ENCODE measurements at regions not wholly inside any gene's neighbourhood (a gene's known extent, or its start where the extent isn't known, plus 50 kb on each side); places are given as distances from the start of the nearest gene placed in this dataset.

DNA sequence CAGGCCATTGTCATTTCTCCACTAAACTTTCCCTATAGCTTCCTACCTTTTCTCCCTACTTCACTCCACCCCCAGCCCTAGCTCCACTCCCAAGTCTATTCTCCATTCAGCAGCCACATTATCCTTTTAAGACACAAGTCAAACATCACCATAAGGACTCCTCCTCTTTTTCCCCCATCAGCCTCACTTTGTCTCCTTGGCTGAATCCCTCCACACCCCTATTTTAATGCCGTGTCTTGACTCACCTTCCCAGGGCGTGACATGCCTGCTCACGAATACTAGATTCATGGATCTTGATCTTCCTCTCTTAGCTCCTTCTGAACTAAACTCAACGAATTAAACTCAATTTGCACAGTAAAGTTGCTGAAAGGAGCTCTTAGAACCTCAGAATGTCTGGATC, 281.9 kb downstream of the PTTG2 start:
- Histone ChIP-seq H3K4me1 (replicated peaks in 1 of 2; ENCODE audit: control insufficient read depth in 2 of 2, insufficient read depth in 2 of 2, low read length in 2 of 2) (peaks cover 11 to 18% of the 10 kb centered on the region in 2 experiments), H3K79me2 (ENCODE audit: control insufficient read depth, insufficient read depth, low read length) (no peaks in the 10 kb centered on the region), H3K36me3 (ENCODE audit: control insufficient read depth, insufficient read depth, low read length) (no peaks in the 10 kb centered on the region; the same call in 2 of the 3 replicates), H4K20me1 (replicated peaks; ENCODE audit: control insufficient read depth, insufficient read depth, low read length) (no peaks in the 10 kb centered on the region), H2AFZ (ENCODE audit: low read depth, low read length) (peak overlapping the region; percentile 90), H3K4me2 (ENCODE audit: insufficient read depth, low read length) (no peak overlapping the region), H3K9me3 (replicated peaks; ENCODE audit: control insufficient read depth, insufficient read depth, low read depth, low read length) (0 out of 2 replicates have a peak, but pooled peaks cover 6% of the 10 kb centered on the region), H3K4me3 (no peak overlapping the region), H3K9ac (ENCODE audit: insufficient read depth in 1 of 2, low read depth in 2 of 2, low read length in 2 of 2) (no peak overlapping the region), H3K27ac (ENCODE audit: extremely low read depth, low read depth, low read length) (peak overlapping the region; percentile 88), H3K9me1 (ENCODE audit: control insufficient read depth, insufficient read depth, low read length) (no peaks in the 10 kb centered on the region), H3K27me3 (ENCODE audit: control insufficient read depth in 2 of 2, insufficient read depth in 2 of 2, low read length in 2 of 2) (no peaks in the 10 kb centered on the region)
- ChIA-PET POLR2A (interaction anchor here (0.6 to 2.5 kb wide), 6 partner anchors 9 to 749 kb away, joined by 3 to 11 read pairs (median 4); no protein-coding TSS in a partner anchor), CTCF (ENCODE audit: low intra/inter-chr PET ratio) (no interaction called here)
- FAIRE-seq (no peak), DNase-seq (ENCODE audit: extremely low read depth in 1 of 4, low spot score in 3 of 4) (peak in 1 of 4 experiments; percentile 8), ATAC-seq (no peak)
- intact Hi-C loops (cut with micrococcal nuclease), result loop anchor here (5.0 kb wide), 1 partner anchor 75 kb away; no protein-coding TSS in a partner anchor
- in situ Hi-C loops (cut with MboI), result no loop called here
- no TSS peak for BruUV-seq (replicated peaks)
- 66% methylated on average over 4 of the region's 4 CpGs for WGBS (ENCODE audit: insufficient coverage, low coverage, missing lambda C conversion rate)
- TF ChIP-seq CREB1 (IDR thresholded peaks at IDR 0.05) (no peak), CREB1 (CRISPR knock-in tag; IDR thresholded peaks at IDR 0.05) (no peak), ZNF583 (CRISPR knock-in tag; IDR thresholded peaks at IDR 0.05) (no peak), SRSF3 (IDR thresholded peaks at IDR 0.05; ENCODE audit: insufficient read depth, low read length) (no peak), MYNN (IDR thresholded peaks at IDR 0.05) (no peak), MYNN (CRISPR knock-in tag; IDR thresholded peaks at IDR 0.05) (no peak), TAF7 (tag; IDR thresholded peaks at IDR 0.05) (no peak), ELF2 (CRISPR knock-in tag; IDR thresholded peaks at IDR 0.05) (no peak), ZSCAN32 (CRISPR knock-in tag; IDR thresholded peaks at IDR 0.05) (no peak), CBX2 (IDR thresholded peaks at IDR 0.05; ENCODE audit: insufficient read depth, low read length, poor library complexity, severe bottlenecking) (no peak), ILK (tag; IDR thresholded peaks at IDR 0.05; ENCODE audit: borderline replicate concordance, low read depth) (no peak), SAFB (IDR thresholded peaks at IDR 0.05; ENCODE audit: borderline replicate concordance, low read depth, low read length) (no peak), FOXA3 (CRISPR knock-in tag; conservative IDR thresholded peaks at IDR 0.05 in 1 of 2, IDR thresholded peaks at IDR 0.05 in 1 of 2) (no peak), DPF2 (IDR thresholded peaks at IDR 0.05) (no peak), ETV6 (IDR thresholded peaks at IDR 0.05; ENCODE audit: borderline replicate concordance in 1 of 2, low read depth in 2 of 2, low read length in 1 of 2) (no peak), ETV6 (CRISPR knock-in tag; IDR thresholded peaks at IDR 0.05; ENCODE audit: borderline replicate concordance) (no peak)
- TF ChIP-seq, protein P1, sequence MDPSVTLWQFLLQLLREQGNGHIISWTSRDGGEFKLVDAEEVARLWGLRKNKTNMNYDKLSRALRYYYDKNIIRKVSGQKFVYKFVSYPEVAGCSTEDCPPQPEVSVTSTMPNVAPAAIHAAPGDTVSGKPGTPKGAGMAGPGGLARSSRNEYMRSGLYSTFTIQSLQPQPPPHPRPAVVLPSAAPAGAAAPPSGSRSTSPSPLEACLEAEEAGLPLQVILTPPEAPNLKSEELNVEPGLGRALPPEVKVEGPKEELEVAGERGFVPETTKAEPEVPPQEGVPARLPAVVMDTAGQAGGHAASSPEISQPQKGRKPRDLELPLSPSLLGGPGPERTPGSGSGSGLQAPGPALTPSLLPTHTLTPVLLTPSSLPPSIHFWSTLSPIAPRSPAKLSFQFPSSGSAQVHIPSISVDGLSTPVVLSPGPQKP (CRISPR knock-in tag; IDR thresholded peaks at IDR 0.05), result no peak
- TF ChIP-seq, protein P2, sequence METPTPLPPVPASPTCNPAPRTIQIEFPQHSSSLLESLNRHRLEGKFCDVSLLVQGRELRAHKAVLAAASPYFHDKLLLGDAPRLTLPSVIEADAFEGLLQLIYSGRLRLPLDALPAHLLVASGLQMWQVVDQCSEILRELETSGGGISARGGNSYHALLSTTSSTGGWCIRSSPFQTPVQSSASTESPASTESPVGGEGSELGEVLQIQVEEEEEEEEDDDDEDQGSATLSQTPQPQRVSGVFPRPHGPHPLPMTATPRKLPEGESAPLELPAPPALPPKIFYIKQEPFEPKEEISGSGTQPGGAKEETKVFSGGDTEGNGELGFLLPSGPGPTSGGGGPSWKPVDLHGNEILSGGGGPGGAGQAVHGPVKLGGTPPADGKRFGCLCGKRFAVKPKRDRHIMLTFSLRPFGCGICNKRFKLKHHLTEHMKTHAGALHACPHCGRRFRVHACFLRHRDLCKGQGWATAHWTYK (CRISPR knock-in tag; IDR thresholded peaks at IDR 0.05), result no peak
- TF ChIP-seq, protein P3, sequence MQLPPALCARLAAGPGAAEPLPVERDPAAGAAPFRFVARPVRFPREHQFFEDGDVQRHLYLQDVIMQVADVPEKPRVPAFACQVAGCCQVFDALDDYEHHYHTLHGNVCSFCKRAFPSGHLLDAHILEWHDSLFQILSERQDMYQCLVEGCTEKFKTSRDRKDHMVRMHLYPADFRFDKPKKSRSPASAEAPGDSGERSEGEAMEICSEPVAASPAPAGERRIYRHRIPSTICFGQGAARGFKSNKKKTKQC (CRISPR knock-in tag; IDR thresholded peaks at IDR 0.05), result no peak
- TF ChIP-seq, protein P4, sequence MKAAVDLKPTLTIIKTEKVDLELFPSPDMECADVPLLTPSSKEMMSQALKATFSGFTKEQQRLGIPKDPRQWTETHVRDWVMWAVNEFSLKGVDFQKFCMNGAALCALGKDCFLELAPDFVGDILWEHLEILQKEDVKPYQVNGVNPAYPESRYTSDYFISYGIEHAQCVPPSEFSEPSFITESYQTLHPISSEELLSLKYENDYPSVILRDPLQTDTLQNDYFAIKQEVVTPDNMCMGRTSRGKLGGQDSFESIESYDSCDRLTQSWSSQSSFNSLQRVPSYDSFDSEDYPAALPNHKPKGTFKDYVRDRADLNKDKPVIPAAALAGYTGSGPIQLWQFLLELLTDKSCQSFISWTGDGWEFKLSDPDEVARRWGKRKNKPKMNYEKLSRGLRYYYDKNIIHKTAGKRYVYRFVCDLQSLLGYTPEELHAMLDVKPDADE (conservative IDR thresholded peaks at IDR 0.05; ENCODE audit: control insufficient read depth, low read depth, low read length), result no peak

All from K562 (cell line).